ENCODE measurements at regions not wholly inside any gene's neighbourhood (a gene's known extent, or its start where the extent isn't known, plus 50 kb on each side); places are given as distances from the start of the nearest gene placed in this dataset.

- Histone ChIP-seq H3K9me3 (ENCODE audit: low read depth, low read length, poor library complexity, severe bottlenecking) (no peaks in the 10 kb centered on the region), H3K36me3 (ENCODE audit: insufficient read depth, low read length, poor library complexity, severe bottlenecking) (no peaks in the 10 kb centered on the region), H3K4me3 (ENCODE audit: low read depth, low read length, poor library complexity, severe bottlenecking) (no peak overlapping the region), H3K27ac (ENCODE audit: low read depth, low read length, poor library complexity, severe bottlenecking) (no peak overlapping the region), H3K27me3 (replicated peaks; ENCODE audit: insufficient read depth, low read depth, low read length, poor library complexity) (no peaks in the 10 kb centered on the region), H3K4me1 (ENCODE audit: insufficient read depth, low read length, poor library complexity, severe bottlenecking) (no peaks in the 10 kb centered on the region)
- no peak for TF ChIP-seq CTCF (conservative IDR thresholded peaks at IDR 0.05; ENCODE audit: low read depth, low read length)
- no peak for TF ChIP-seq EZH2 (IDR thresholded peaks at IDR 0.05; ENCODE audit: borderline replicate concordance, low read depth, low read length, poor library complexity, severe bottlenecking)
- no TSS peak for BruUV-seq (replicated peaks)
- DNase-seq (ENCODE audit: low spot score), result no peak
- intact Hi-C loops (cut with micrococcal nuclease; ENCODE audit: unreplicated experiment), result no loop called here
- ChIA-PET CTCF (no interaction called here), POLR2A (ENCODE audit: low non-redundant PET) (no interaction called here)
Measured at GRCh38 chr4:159871141-159871540, 768.3 kb downstream of the RAPGEF2 start.

GRCh38 chr4:159881158-159881557 lies 778.3 kb downstream of the RAPGEF2 start:
- no peaks in the 10 kb centered on the region for H3K36me3 ChIP-seq (ENCODE audit: insufficient read depth, low read length, poor library complexity, severe bottlenecking)
- TF ChIP-seq CTCF (conservative IDR thresholded peaks at IDR 0.05; ENCODE audit: low read depth, low read length) (no peak), EZH2 (IDR thresholded peaks at IDR 0.05; ENCODE audit: borderline replicate concordance, low read depth, low read length, poor library complexity, severe bottlenecking) (no peak)
- H3K4me1 ChIP-seq (ENCODE audit: insufficient read depth, low read length, poor library complexity, severe bottlenecking), result no peaks in the 10 kb centered on the region
- H3K4me3 ChIP-seq (ENCODE audit: low read depth, low read length, poor library complexity, severe bottlenecking), result no peak overlapping the region
- ChIA-PET POLR2A (ENCODE audit: low non-redundant PET) (no interaction called here), CTCF (no interaction called here)
- no peak overlapping the region for H3K27ac ChIP-seq (ENCODE audit: low read depth, low read length, poor library complexity, severe bottlenecking)
- no peaks in the 10 kb centered on the region for H3K27me3 ChIP-seq (replicated peaks; ENCODE audit: insufficient read depth, low read depth, low read length, poor library complexity)
- H3K9me3 ChIP-seq (ENCODE audit: low read depth, low read length, poor library complexity, severe bottlenecking), result no peaks in the 10 kb centered on the region
- BruUV-seq (replicated peaks), result no TSS peak
- no peak for DNase-seq (ENCODE audit: low spot score)
- intact Hi-C loops (cut with micrococcal nuclease; ENCODE audit: unreplicated experiment), result no loop called here

- no peak for TF ChIP-seq CTCF (conservative IDR thresholded peaks at IDR 0.05; ENCODE audit: low read depth, low read length)
- no peak for TF ChIP-seq EZH2 (IDR thresholded peaks at IDR 0.05; ENCODE audit: borderline replicate concordance, low read depth, low read length, poor library complexity, severe bottlenecking)
- POLR2A ChIA-PET (ENCODE audit: low non-redundant PET), result no interaction called here
- Histone ChIP-seq H3K27me3 (replicated peaks; ENCODE audit: insufficient read depth, low read depth, low read length, poor library complexity) (no peaks in the 10 kb centered on the region), H3K27ac (ENCODE audit: low read depth, low read length, poor library complexity, severe bottlenecking) (no peak overlapping the region), H3K4me3 (ENCODE audit: low read depth, low read length, poor library complexity, severe bottlenecking) (no peak overlapping the region), H3K9me3 (ENCODE audit: low read depth, low read length, poor library complexity, severe bottlenecking) (no peaks in the 10 kb centered on the region), H3K4me1 (ENCODE audit: insufficient read depth, low read length, poor library complexity, severe bottlenecking) (no peaks in the 10 kb centered on the region), H3K36me3 (ENCODE audit: insufficient read depth, low read length, poor library complexity, severe bottlenecking) (no peaks in the 10 kb centered on the region)
- DNase-seq (ENCODE audit: low spot score), result no peak
- intact Hi-C loops (cut with micrococcal nuclease; ENCODE audit: unreplicated experiment), result no loop called here
- CTCF ChIA-PET, result no interaction called here
- no TSS peak for BruUV-seq (replicated peaks)
Measured at GRCh38 chr4:159884989-159885388, 782.1 kb downstream of the RAPGEF2 start.

Data from A673 (cell line).